BJ (cell line): ENCODE measurements at regions not wholly inside any gene's neighbourhood (a gene's known extent, or its start where the extent isn't known, plus 50 kb on each side); places are given as distances from the start of the nearest gene placed in this dataset.

ENCODE experiments used
- CTCF ChIA-PET: fragments of 350-600 bp; formaldehyde crosslinking; extraction: SDS; loops from one replicate; lab custom pipeline; 2021; ENCODE audit warnings: antibody characterized with exemption, inconsistent platforms; lab: Yijun Ruan, JAX
- POLR2A ChIA-PET: fragments of 300-600 bp; sonication (Branson Sonifier 250); formaldehyde crosslinking; extraction: SDS; loops from one replicate; lab custom pipeline; 2021; ENCODE audit warnings: antibody characterized with exemption; lab: Charles Lee
- DNase-seq: peaks from one replicate; pipeline ENCODE4 v3.0.0-alpha.2; 2011; ENCODE audit warnings: low read depth
- H3K27me3 ChIP-seq: 2 replicates; pipeline ENCODE4 v1.6.0; 2011; ENCODE audit warnings: low read length; ENCODE audit not compliant: control insufficient read depth, insufficient read depth
- H3K36me3 ChIP-seq: 2 replicates; pipeline ENCODE4 v1.5.1; 2011; ENCODE audit warnings: low read length; ENCODE audit not compliant: control insufficient read depth, insufficient read depth
- H3K4me3 ChIP-seq: 2 replicates; pipeline ENCODE4 v1.5.1; 2011; ENCODE audit warnings: low read depth, mild to moderate bottlenecking, control low read depth, low read length
- TF ChIP-seq, protein P1 (sequence below): IDR thresholded peaks from 2 replicates; pipeline ENCODE4 v1.5.1; 2011; ENCODE audit warnings: low read depth, mild to moderate bottlenecking, control low read depth, inconsistent platforms, low read length, moderate library complexity; ENCODE audit not compliant: insufficient read depth

DNA sequence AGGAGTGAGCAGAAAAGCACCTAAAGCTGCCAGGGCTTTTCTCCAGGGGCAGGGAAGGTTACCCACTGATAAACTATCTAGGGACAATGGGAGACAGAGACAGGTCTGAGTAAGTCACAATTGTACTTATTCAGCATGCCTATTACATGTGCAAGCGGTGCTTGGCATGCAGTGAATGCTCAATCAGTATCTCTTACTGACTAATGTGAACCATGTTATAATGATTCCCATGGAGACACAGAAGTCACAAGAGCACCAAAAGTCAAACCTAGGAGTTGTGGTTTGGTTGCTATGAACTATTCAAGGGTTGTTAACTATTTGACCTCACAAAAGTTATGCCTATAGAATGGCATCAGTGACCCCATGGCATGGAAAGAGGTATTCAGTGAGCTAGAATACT is 50.0 kb upstream of the RASGRP1 start:
- ChIA-PET POLR2A (no interaction called here), CTCF (interaction anchor here (0.7 kb wide), 1 partner anchor 45 kb away, joined by 3 read pairs; no protein-coding TSS in a partner anchor)
- Histone ChIP-seq H3K36me3 (no peaks in the 10 kb centered on the region), H3K4me3 (no peak overlapping the region), H3K27me3 (peaks cover 4% of the 10 kb centered on the region)
- no peak for DNase-seq
- TF ChIP-seq, protein P1, sequence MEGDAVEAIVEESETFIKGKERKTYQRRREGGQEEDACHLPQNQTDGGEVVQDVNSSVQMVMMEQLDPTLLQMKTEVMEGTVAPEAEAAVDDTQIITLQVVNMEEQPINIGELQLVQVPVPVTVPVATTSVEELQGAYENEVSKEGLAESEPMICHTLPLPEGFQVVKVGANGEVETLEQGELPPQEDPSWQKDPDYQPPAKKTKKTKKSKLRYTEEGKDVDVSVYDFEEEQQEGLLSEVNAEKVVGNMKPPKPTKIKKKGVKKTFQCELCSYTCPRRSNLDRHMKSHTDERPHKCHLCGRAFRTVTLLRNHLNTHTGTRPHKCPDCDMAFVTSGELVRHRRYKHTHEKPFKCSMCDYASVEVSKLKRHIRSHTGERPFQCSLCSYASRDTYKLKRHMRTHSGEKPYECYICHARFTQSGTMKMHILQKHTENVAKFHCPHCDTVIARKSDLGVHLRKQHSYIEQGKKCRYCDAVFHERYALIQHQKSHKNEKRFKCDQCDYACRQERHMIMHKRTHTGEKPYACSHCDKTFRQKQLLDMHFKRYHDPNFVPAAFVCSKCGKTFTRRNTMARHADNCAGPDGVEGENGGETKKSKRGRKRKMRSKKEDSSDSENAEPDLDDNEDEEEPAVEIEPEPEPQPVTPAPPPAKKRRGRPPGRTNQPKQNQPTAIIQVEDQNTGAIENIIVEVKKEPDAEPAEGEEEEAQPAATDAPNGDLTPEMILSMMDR = no peak

- H3K27me3 ChIP-seq = peaks cover 7% of the 10 kb centered on the region
- no peaks in the 10 kb centered on the region for H3K36me3 ChIP-seq
- ChIA-PET POLR2A (no interaction called here), CTCF (interaction anchor here (1.3 to 1.4 kb wide), 3 partner anchors 14 to 55 kb away, joined by 3 to 5 read pairs (median 4); no protein-coding TSS in a partner anchor)
- TF ChIP-seq, protein P1 = no peak
- no peak for DNase-seq
- no peak overlapping the region for H3K4me3 ChIP-seq
These were observed 53.2 kb upstream of the RASGRP1 start for GRCh38 chr15:38617831-38618230.

DNA sequence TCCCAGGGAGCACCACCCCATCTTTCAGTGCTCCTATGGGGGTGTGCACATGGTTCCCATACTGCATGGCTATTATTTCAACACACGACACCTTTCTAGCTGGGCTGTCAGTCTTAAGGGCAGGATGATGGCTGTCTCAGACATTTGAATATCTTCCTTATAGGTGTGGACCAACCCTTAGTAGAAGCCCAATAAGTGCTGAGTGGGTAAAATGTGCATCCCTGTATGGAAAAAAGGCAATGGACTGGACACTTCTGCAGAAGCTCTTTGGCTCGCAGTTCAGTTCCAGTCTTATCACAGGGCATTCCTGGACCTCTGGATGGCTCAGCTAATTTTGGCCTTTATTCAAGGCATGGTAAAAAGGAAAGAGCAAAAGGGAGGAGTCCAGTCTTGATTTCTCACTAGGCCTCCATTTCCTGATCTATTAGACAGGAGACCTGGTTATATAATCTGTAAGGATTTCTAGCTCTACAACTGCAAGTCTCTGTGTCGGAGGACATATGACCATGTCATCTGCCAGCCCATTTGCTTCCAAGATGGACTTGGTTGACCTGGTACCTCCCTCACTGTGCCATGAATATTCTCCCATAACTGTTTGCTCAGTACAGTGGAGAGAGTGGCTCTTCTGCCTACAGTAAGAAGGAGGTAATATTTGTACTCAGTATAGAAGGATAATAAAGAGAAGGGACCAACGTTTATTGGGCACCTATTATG is 53.8 kb upstream of the RASGRP1 start:
- peaks cover 9% of the 10 kb centered on the region for H3K27me3 ChIP-seq
- ChIA-PET POLR2A (no interaction called here), CTCF (interaction anchor here (1.3 to 1.4 kb wide), 3 partner anchors 14 to 55 kb away, joined by 3 to 5 read pairs (median 4); no protein-coding TSS in a partner anchor)
- no peak overlapping the region for H3K4me3 ChIP-seq
- no peak for DNase-seq
- TF ChIP-seq, protein P1 = no peak
- no peaks in the 10 kb centered on the region for H3K36me3 ChIP-seq

GRCh38 chr15:38620098-38620497 is 55.5 kb upstream of the RASGRP1 start:
- DNase-seq = no peak
- TF ChIP-seq, protein P1 = no peak
- CTCF ChIA-PET = interaction anchor here (1.0 kb wide), 1 partner anchor 9 kb away, joined by 4 read pairs; no protein-coding TSS in a partner anchor
- POLR2A ChIA-PET = no interaction called here
- Histone ChIP-seq H3K27me3 (peaks cover 9% of the 10 kb centered on the region), H3K36me3 (no peaks in the 10 kb centered on the region), H3K4me3 (no peak overlapping the region)

DNA sequence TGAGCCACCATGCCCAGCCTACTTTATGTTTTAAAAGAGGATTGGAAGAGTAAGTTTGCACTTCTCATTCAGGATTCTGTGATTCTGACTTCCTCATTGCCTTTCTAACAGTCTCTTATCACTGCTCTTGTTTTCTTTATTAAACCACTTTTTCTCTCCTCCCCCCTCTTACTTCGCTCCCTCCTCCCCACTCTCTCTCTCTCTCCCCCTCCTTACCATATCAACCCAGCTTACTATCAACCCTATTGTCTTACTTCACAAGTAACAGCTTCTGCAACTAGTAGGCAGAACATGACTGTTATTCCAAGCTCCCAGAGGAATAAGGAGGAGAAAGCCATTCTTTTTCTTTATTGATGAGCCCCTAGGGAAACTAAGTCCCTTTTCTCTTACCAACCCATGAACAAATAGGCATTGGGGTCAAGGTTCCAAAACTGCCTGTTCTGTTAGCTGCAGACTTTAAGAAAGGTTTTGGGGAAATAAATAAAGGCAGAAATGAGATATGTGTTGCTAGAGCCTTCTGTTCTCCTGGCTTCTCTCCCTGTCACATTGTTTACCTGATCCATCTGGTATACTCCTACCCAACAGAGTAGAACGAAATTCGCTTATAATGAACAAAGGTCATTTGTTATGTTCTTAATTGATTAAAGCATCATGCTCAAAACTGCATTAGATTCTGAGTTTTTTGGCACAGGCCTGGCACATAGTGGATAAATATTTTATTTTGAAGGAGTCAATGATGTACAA is 56.4 kb upstream of the RASGRP1 start:
- TF ChIP-seq, protein P1 = no peak
- Histone ChIP-seq H3K27me3 (peaks cover 9% of the 10 kb centered on the region), H3K36me3 (no peaks in the 10 kb centered on the region), H3K4me3 (no peak overlapping the region)
- no peak for DNase-seq
- ChIA-PET POLR2A (no interaction called here), CTCF (no interaction called here)
